ENCODE measurements at regions not wholly inside any gene's neighbourhood (a gene's known extent, or its start where the extent isn't known, plus 50 kb on each side); places are given as distances from the start of the nearest gene placed in this dataset.

- FAIRE-seq (no peak), DNase-seq (ENCODE audit: insufficient read length, low spot score) (no peak)
- TF ChIP-seq PAX5 (IDR thresholded peaks at IDR 0.05; ENCODE audit: insufficient read depth, low read length, severe bottlenecking) = no peak
- no peak for TF ChIP-seq SPI1 (IDR thresholded peaks at IDR 0.05; ENCODE audit: low read depth, low read length)
- no peak for TF ChIP-seq POU2F2 (IDR thresholded peaks at IDR 0.05; ENCODE audit: low read depth, low read length)
- TF ChIP-seq POLR2A (IDR thresholded peaks at IDR 0.05; ENCODE audit: low read depth, low read length) = no peak
- TF ChIP-seq TAF1 (IDR thresholded peaks at IDR 0.05; ENCODE audit: low read depth, low read length) = no peak
- no peak for TF ChIP-seq POLR2AphosphoS5 (IDR thresholded peaks at IDR 0.05; ENCODE audit: low read depth, low read length)
These were observed 67.4 kb downstream of the CYB561 start for GRCh38 chr17:63378411-63379375.

- TF ChIP-seq POLR2A (IDR thresholded peaks at IDR 0.05; ENCODE audit: low read depth, low read length) = no peak
- TF ChIP-seq POU2F2 (IDR thresholded peaks at IDR 0.05; ENCODE audit: low read depth, low read length) = no peak
- TF ChIP-seq POLR2AphosphoS5 (IDR thresholded peaks at IDR 0.05; ENCODE audit: low read depth, low read length) = no peak
- TF ChIP-seq PAX5 (IDR thresholded peaks at IDR 0.05; ENCODE audit: insufficient read depth, low read length, severe bottlenecking) = no peak
- no peak for TF ChIP-seq SPI1 (IDR thresholded peaks at IDR 0.05; ENCODE audit: low read depth, low read length)
- no peak for TF ChIP-seq TAF1 (IDR thresholded peaks at IDR 0.05; ENCODE audit: low read depth, low read length)
- DNase-seq (ENCODE audit: insufficient read length, low spot score) (no peak), FAIRE-seq (no peak)
These were observed 66.5 kb downstream of the CYB561 start for GRCh38 chr17:63379636-63380035.

- no peak for FAIRE-seq
- TF ChIP-seq SPI1 (IDR thresholded peaks at IDR 0.05; ENCODE audit: low read depth, low read length) (no peak), POLR2A (IDR thresholded peaks at IDR 0.05; ENCODE audit: low read depth, low read length) (no peak), POU2F2 (IDR thresholded peaks at IDR 0.05; ENCODE audit: low read depth, low read length) (no peak), PAX5 (IDR thresholded peaks at IDR 0.05; ENCODE audit: insufficient read depth, low read length, severe bottlenecking) (no peak), POLR2AphosphoS5 (IDR thresholded peaks at IDR 0.05; ENCODE audit: low read depth, low read length) (no peak)
These were observed 64.9 kb downstream of the CYB561 start for GRCh38 chr17:63381101-63381729.

GRCh38 chr17:63382136-63382535 is 64.0 kb downstream of the CYB561 start:
- FAIRE-seq = no peak
- TF ChIP-seq POU2F2 (IDR thresholded peaks at IDR 0.05; ENCODE audit: low read depth, low read length) (no peak), POLR2A (IDR thresholded peaks at IDR 0.05; ENCODE audit: low read depth, low read length) (no peak), POLR2AphosphoS5 (IDR thresholded peaks at IDR 0.05; ENCODE audit: low read depth, low read length) (no peak), PAX5 (IDR thresholded peaks at IDR 0.05; ENCODE audit: insufficient read depth, low read length, severe bottlenecking) (no peak), TAF1 (IDR thresholded peaks at IDR 0.05; ENCODE audit: low read depth, low read length) (no peak), SPI1 (IDR thresholded peaks at IDR 0.05; ENCODE audit: low read depth, low read length) (no peak)
- DNase-seq (ENCODE audit: insufficient read length, low spot score) = no peak

More at GRCh38 chr17:63381101-63381729, 64.9 kb downstream of the CYB561 start:
- DNase-seq (ENCODE audit: insufficient read length, low spot score) = no peak
